GM21825 (cell line): ENCODE measurements at regions not wholly inside any gene's neighbourhood (a gene's known extent, or its start where the extent isn't known, plus 50 kb on each side); places are given as distances from the start of the nearest gene placed in this dataset.
"Not testable (repeated sequence)": the region's sequence is repeated elsewhere in the genome, so short reads cannot be mapped to it uniquely, and the experiment has no call there.

Experiments
- ATAC-seq: cut with Tn5 transposase; IDR thresholded peaks from one replicate; pipeline ENCODE4 v1.9.1; 2021; ENCODE audit warnings: mild to moderate bottlenecking, moderate library complexity; ENCODE audit not compliant: unreplicated experiment

DNA sequence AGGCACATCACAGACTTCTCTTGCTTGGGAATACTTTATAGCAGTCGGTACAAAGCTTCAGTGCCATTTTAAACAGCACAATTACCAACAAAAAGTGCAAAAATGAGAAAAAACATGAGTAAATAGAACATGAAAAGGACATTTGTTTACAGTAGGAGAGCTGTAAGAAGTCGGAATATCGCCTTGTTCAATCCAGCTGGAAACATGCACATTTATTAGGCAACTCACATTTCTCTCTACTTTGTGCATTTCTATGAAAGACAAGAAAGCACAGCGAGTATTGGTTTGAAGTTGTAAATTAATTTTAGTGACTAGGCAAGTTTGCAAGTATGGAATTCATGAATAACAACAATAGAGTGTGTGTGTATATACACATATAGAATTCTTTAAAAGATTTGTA is 484.7 kb downstream of the DACH1 start:
- no peak for ATAC-seq

DNA sequence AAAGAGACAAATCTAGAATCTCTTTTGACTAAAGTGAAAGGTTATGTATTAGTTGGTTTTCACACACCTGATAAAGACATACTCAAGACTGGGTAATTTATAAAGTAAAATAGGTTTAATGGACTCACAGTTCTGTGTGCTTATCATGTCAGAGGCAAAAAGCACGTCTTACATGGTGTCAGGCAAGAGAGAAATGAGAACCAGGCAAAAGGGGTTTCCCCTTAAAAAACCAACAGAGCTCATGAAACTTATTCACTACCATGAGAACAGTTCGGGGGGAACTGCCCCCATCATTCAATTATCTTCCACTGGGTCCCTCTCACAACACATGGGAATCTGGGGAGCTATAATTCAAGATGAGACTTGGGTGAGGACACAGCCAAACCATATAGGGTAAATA is 486.8 kb downstream of the DACH1 start:
- no peak for ATAC-seq

GRCh38 chr13:71378961-71379905 is 487.8 kb downstream of the DACH1 start:
- no peak for ATAC-seq

DNA sequence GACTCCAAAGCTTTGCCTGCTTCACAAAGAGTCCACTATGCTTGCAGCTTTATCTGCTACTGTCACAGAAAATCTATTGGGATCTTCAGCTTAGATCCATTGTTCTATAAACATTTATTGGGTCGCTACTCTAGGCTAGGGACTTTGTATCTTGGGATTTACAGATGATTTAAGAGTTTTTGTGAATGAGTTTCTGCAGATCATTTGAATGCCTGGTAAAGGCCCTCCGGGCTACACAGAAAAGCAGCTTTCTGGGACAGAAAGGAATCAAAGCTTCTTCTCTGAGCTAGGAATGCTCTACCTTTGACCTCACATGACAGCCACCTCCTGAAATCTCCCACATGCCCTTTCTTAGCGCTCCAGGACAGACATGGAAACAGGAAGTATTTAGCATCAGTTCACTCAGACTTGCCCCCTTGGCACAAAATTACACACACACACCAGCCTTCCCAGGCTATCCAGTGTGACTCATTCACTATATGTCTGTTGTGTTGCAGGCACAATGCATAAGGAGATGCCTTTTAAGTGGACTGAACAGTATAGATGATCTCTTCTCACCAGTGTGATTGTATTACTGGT is 492.4 kb downstream of the DACH1 start:
- ATAC-seq: no peak

GRCh38 chr13:71368336-71368735 is 498.7 kb downstream of the DACH1 start:
- no peak for ATAC-seq

DNA sequence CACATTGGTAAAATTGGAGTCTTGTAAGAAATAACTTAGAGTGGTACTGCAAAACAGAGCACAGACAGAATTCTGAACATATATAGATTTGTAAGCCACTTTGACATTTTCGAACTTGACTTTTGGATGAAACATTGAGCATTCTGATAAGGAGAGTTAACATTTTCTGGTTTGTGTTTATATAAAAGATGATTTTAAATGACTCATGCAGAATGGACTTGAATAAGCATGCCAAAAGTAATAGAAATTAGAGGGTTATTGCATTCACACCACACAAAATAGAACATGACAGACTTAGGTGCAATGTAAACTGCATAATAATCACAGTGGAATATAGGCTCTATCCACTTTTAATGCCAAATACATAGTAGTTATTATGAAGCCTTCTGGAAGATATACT is 507.0 kb downstream of the DACH1 start:
- no peak for ATAC-seq

DNA sequence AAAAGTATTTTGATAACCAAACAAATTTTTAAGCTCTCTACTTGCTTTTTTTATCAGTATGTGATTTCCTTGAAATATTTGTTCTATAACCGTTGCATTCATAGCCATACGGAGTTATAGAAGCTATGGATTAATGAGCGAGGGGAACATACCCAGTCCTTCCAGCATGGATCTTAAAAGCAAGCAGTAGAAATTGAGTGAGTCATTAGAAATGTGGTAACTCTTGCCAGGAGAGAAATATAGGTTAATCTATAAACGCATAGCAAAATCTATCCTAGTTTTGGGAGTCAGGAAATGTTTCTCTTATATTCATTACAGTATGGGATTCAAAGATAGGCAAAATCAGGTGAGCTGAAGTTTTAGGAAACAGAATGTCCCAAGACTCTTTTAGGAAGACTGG is 507.4 kb downstream of the DACH1 start:
- ATAC-seq: no peak

- no peak for ATAC-seq
These were observed 508.8 kb downstream of the DACH1 start for GRCh38 chr13:71358218-71358617.

DNA sequence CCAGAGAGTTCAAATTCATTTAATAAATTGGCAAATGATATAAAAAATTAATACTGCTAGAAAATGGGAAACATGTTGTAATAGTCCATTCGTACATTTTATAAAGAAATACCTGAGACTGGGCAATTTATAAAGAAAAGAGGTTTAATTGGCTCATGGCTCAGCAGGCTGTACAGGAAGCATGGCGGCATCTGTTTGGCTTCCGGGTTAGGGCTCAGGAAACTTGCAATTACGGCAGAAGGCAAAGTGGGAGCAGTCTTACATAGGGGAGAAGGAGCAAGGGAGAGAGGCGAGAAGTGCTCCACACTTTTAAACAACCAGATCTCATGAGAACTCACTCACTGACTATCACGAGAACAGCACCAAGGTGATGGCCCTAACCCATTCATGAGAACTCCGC is 512.0 kb downstream of the DACH1 start:
- no peak for ATAC-seq

GRCh38 chr13:71350886-71351285 is 516.1 kb downstream of the DACH1 start:
- no peak for ATAC-seq

DNA sequence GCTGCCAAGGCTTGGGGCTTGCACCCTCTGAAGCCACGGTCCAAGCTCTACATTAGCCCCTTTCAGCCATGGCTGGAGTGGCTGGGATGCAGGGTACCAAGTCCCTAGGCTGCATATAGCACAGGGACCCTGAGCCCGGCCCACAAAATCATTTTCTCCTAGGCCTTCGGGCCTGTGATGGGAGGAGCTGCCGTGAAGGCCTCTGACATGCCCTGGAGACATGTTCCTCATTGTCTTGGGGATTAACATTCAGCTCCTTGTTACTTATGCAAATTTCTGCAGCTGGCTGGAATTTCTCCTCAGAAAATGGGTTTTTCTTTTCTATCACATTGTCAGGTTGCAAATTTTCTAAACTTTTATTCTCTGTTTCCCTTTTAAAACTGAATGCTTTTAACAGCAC is 521.1 kb downstream of the DACH1 start:
- ATAC-seq: not testable (repeated sequence)

GRCh38 chr13:71339736-71340135 is 527.3 kb downstream of the DACH1 start:
- ATAC-seq: no peak

DNA sequence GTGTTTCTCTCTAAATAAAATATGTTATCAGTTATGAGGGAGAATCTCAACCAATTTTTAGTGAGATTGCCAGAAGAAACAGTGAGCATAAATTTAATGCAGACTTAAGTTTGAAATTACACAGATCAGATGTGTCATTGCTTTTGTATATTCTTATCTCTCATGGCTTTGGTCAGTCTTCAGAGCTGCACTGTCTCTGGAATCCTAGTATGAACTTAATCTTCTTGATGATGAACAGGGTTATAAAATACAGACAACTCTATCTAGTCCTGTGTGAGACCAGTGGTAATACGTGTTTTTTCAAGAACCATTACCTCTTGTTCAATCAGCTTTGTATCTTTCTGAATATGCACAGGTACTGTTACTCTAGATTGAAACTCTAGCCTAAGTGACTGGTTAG is 528.0 kb downstream of the DACH1 start:
- no peak for ATAC-seq

DNA sequence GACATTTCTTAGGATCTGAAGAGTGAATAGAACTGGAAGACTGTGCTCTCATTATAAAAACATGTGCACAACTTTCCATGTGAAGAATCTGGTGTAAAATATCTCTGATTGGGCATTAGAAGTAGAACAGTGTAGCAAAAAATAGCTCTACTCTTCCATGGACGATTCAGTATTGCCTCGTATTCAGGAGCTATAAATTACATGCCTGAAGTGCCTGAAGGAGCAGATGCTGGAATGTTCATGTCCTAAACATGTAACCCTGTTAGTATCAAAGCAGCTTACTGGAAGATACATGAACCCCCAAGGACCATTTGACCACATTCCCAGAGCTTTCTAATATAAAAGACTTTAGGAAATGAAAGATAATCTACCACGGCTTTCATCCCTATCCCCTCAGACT is 528.9 kb downstream of the DACH1 start:
- ATAC-seq: no peak

GRCh38 chr13:71327266-71327665 is 539.7 kb downstream of the DACH1 start:
- ATAC-seq: no peak

GRCh38 chr13:71325556-71325955 is 541.4 kb downstream of the DACH1 start:
- no peak for ATAC-seq

GRCh38 chr13:71323266-71323665 is 543.7 kb downstream of the DACH1 start:
- ATAC-seq: no peak

GRCh38 chr13:71320452-71320851 is 546.6 kb downstream of the DACH1 start:
- no peak for ATAC-seq

DNA sequence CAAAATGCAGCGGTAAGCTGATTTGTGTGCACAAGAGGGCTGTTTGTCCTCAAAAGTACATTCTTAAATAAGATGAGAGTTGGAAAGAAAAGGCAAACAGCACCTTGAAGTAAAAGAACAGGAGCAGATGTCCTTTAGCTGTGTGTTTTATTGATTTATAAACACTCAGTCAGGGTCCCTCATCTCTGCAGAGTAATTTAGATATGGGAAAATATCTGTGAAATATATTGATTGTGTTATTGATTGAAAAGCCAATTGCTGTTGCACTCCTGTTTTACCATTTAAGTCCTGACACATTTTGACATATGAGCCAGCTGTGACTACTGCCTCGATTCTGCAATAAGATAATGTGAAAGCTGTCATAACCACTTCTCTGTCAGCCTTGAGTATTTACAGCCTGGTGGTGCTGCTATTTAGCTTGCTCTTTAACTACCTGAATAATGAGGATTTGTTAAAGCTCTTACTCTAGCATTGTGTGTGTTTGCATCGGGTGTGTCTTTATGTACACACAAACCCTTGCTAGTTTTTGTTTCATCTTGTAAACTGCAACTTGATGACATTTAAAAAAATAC is 550.1 kb downstream of the DACH1 start:
- no peak for ATAC-seq

DNA sequence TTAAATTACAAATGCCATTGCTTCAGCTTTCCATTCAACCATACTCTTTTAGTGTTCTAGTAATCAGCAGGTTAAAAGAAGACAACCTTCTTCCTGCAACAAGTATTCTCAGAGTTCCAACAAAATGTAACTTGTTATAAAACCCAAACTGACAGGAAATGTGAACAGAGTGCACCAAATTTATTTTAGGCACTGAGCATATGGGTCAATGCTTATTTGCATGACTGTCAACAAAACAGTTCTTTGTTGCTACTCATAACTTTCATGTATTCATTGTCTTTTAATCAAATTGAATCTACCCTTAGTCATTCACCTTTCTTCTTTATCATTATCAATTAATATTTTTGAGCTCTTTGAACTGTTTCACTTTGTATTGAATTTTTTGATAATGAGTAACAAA is 554.1 kb downstream of the DACH1 start:
- no peak for ATAC-seq

GRCh38 chr13:71309905-71310304 is 557.1 kb downstream of the DACH1 start:
- ATAC-seq: no peak

DNA sequence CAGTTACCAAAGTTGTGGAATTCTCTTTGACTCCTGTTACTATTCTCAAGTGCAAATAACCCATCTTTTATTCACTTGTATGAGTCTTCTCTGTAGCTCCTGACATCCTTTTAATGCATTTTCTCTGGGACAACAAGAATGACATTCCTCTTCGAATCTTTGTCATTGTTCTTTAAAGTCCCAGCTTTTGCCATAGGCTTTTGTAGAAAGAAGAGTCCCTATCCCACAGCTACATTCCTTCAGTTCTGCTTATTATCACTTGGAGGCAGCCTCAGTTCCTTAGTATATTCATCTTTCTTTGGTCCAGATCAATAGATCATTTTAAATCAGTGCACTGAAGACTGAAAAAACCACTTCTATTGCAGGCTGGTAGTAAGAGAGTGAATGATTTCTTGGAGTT is 560.2 kb downstream of the DACH1 start:
- ATAC-seq: no peak
